ENCODE measurements at regions not wholly inside any gene's neighbourhood (a gene's known extent, or its start where the extent isn't known, plus 50 kb on each side); places are given as distances from the start of the nearest gene placed in this dataset.
"Not testable (repeated sequence)": the region's sequence is repeated elsewhere in the genome, so short reads cannot be mapped to it uniquely, and the experiment has no call there.

DNA sequence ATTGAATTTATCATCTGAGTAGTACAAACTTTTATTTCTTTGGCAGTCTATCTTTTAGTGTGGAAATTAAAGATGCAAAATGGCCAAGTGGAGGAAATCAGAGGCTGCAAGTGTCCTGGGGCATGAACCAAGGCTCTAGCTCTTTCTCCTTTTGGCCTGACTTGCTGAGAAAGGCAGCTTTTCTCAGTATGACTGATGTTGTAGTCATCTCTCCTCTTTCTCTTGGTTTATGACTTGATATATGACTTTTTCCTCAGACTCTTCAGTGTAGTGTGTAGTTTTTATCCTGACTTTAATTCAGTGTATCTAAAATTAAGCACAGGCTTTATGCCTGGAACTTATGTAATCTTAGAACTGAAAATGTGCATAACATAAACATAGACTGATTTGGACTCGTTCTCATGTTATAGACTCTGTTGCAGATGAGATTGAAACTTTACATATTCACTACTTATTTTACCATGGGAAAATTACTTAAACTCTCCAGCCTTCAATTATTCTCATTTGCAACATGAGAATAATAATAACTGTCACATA, 65.7 kb downstream of the SLITRK5 start:
- no peak for DNase-seq

GRCh38 chr13:87754097-87754496, 82.9 kb downstream of the SLITRK5 start:
- no peak for DNase-seq

DNA sequence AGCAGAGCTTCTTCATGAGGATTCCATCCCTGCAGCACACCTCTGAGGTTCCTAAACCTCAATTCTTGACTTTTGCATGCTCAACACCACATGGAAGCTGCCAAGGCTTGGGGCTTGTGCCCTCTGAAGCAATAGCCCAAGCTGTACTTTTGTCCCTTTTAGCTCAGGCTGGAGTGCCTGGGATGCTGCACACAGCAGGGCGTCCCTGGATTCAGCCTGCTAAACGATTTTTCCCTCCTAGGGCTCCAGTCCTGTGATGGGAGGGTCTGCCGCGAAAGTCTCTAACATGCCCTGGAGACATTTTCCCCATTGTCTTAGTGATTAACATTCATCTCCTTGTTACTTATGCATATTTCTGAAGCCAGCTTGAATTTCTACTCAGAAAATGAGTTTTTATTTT, 98.3 kb downstream of the SLITRK5 start:
- no peak for DNase-seq

- DNase-seq: no peak
Measured at GRCh38 chr13:87777387-87777786, 106.2 kb downstream of the SLITRK5 start.

DNA sequence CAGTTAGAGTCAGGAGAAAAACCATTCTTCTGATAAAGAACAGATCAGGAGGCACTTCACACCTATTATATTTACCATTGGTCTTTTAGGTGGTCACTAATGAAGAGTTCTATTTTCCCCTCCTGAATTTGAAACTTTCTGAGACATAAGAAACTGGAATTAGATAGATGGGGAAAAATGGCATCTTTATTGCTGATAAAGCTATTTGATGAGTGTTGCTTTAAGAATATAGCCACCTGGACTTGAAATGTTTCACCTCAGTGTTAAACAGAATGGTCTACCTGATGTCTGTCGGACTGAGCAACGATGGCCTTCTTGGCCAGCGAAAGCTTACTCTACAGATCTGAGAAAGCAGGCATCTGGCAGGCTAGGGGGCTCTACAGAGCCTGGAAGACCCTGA, 107.0 kb downstream of the SLITRK5 start:
- no peak for DNase-seq

- DNase-seq: no peak
Measured at GRCh38 chr13:87779426-87779825, 108.3 kb downstream of the SLITRK5 start.

DNA sequence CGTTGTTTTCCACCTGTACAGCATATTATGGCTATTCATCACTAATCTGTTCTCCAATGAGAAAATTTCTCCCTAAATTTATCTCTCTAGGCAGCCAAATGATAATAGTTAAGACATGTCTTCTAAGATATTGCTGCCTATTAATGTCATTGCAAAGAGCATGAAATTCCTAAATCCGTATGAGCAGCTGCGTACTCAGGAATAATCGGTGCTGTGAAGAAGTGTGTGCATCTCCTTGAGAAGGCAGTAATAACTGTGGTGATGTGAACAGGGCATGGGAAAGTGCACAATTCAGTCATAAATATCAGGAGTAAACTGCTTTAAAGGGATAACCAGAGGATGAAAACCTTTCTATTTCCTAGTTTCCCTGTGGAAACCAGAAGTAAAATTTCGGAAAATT, 112.2 kb downstream of the SLITRK5 start:
- DNase-seq: no peak

- no peak for DNase-seq
Measured at GRCh38 chr13:87788363-87788762, 117.2 kb downstream of the SLITRK5 start.

DNA sequence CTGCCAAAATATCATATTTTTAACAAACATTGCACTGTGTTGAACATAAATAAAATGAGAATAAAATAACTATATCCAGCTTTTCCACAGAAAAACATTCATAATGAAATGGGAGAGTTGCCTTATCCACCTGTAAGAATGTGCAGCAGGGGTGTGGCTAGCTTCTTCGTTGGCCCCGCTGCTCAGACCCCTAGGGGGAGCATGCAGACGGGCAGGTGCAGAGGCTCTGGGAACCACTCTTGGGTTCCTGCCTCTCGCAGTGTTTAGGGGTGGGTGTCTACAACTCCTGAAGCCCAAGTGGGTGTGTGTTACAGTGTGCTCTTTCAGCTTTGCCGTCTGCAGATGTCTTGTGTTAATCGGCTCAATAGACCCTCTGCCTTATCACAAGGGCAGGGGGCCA, 121.7 kb downstream of the SLITRK5 start:
- no peak for DNase-seq

GRCh38 chr13:87798536-87798935, 127.4 kb downstream of the SLITRK5 start:
- DNase-seq: peak; percentile 44

- DNase-seq: no peak
Measured at GRCh38 chr13:87810391-87810801, 139.2 kb downstream of the SLITRK5 start.

GRCh38 chr13:87810920-87811344, 139.8 kb downstream of the SLITRK5 start:
- DNase-seq: no peak

DNA sequence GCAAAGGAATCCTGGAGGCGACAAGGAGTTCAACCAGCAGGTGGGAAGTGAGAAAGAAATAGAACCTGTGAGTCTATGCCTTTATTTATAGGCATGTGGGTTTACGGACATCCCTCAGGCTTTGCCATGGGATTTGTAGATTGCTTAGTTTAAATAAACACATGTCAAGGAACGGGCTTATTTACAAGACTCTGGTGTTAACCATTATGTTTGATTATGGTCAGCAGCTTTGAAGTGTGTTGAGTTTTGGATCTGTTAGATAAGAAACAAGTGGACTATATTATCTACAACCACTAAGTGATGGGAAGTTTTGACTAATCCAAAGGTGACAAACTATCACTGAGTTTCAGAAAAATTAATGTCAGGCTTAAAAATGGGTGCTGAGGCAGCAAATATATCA, 143.2 kb downstream of the SLITRK5 start:
- no peak for DNase-seq

DNA sequence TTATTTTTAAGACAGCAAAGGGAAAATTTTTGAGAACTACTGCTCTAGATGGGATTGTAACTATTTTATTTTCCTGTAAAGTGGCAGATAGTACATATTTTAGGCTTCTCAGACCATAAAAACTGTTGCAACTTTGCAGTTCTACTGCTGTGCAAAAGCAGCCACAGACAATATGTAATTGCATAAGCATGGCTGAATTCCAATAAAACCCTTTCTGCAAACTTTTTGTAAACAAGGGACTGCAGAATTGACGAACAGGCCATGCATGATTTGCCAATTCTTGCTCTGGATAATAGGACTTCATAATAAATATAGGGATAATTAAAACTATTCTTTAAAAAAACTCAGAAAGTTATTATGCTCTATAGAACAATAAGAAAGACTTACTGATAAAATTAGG, 149.1 kb downstream of the SLITRK5 start:
- no peak for DNase-seq

DNA sequence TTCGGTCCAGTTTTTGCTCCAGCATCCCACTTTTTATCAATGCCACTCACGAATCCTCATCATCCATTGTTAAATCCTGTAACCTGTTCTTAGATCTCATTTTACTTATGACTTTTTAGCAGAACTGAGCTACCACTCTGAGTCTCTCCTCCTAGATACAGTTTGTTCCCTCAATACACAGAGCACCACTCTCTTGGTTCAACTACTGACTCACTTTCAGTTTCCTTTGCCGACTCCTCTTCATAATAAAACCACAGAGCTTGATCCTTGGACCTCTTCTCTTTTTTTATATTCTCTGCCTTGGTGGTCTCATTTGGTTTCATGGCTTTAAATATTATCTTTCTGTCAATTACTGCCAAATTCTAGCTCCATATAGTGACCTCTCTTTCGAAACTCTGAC, 150.3 kb downstream of the SLITRK5 start:
- DNase-seq: no peak

DNA sequence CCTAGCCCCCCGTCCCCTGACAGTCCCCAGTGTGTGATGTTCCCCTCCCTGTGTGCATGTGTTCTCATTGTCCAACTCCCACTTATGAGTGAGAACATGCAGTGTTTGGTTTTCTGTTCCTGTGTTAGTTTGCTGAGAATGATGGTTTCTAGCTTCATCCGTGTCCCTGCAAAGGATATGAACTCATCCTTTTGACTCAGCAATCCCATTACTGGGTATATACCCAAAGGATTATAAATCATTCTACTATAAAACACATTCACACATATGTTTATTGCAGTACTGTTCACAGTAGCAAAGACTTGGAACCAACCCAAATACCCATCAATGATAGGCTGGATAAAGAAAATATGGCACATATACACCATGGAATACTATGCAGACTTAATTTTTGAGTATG, 155.1 kb downstream of the SLITRK5 start:
- not testable (repeated sequence) for DNase-seq

DNA sequence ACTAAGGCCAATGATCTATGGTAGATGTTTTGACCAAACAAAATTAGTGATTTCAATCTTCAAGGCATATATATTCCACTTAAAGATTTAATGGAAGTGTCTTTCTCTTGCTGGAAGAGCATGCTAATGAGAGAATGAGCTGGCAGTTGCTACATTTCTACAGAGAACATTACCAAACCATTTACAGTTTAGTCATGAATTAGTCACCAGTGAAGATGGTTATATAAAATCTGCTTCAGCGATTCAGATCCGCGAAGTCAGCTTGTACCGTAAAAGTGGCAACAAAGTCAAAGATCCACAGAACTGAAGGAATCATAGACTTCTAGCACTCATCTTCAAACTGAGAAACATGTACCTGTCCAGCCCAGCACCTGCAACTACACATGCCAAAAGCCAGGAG, 156.3 kb downstream of the SLITRK5 start:
- DNase-seq: no peak

GRCh38 chr13:87837522-87837921, 166.4 kb downstream of the SLITRK5 start:
- no peak for DNase-seq

- no peak for DNase-seq
Measured at GRCh38 chr13:87837946-87838345, 166.8 kb downstream of the SLITRK5 start.

DNA sequence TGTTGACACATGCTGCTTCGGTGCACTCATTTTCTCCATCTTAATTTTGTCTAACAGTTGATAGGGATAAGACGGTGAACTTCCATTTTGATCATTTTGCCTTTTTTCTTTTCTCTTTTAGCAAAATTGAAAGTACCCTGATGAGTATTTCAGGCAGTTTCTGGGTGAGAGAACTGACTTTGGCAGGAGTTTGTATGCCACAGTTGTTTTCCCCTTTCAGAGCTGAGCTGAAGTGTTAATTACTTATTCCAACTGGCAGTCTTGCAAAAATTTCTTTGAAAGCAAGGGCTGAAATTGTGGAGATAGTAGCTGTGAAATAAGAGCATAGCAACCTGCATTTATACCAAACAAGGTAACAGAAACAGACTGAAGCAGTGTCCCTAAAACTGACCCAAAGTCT, 180.2 kb downstream of the SLITRK5 start:
- no peak for DNase-seq

GRCh38 chr13:87855553-87855952, 184.4 kb downstream of the SLITRK5 start:
- DNase-seq: no peak

- no peak for DNase-seq
Measured at GRCh38 chr13:87859261-87859660, 188.1 kb downstream of the SLITRK5 start.

- DNase-seq: no peak
Measured at GRCh38 chr13:87867426-87867825, 196.3 kb downstream of the SLITRK5 start.

- DNase-seq: no peak
Measured at GRCh38 chr13:87868731-87869130, 197.6 kb downstream of the SLITRK5 start.

DNA sequence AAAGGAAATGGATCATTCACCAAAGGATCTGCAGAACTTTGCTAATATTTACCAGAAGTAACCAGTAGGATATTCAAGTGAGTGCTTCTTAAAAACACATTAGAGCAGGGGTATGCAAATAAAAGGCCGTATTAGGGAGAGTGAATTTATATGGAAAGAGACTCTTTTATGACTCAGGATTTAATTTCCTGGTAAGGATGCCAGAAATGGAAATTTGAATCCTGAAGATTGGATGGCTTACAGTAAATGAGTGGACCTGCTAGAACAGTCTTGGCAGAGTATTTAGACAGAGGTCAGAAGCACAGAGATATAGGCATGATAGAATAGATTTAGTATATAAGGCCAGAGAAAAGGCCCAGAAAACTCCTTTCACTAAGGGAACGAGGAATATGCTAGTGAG, 201.6 kb downstream of the SLITRK5 start:
- no peak for DNase-seq

- DNase-seq: no peak
Measured at GRCh38 chr13:87877477-87877876, 206.3 kb downstream of the SLITRK5 start.
